ENCODE measurements at regions not wholly inside any gene's neighbourhood (a gene's known extent, or its start where the extent isn't known, plus 50 kb on each side); places are given as distances from the start of the nearest gene placed in this dataset.

- BruUV-seq (replicated peaks) = no TSS peak
- intact Hi-C loops (cut with micrococcal nuclease; ENCODE audit: unreplicated experiment) = no loop called here
- H3K27ac Mint-ChIP-seq (ENCODE audit: unreplicated experiment) = no peak overlapping the region
Measured at GRCh38 chr21:16678429-16679160, 834.2 kb upstream of the CXADR start.

GRCh38 chr21:16695074-16695473 is 817.8 kb upstream of the CXADR start:
- CTCF ChIA-PET = no interaction called here
- Mint-ChIP-seq H3K27me3 (ENCODE audit: unreplicated experiment) (no peaks in the 10 kb centered on the region), H3K9me3 (ENCODE audit: low read depth, unreplicated experiment) (peaks cover 16% of the 10 kb centered on the region), H3K4me3 (ENCODE audit: low read depth, unreplicated experiment) (no peak overlapping the region), H3K27ac (ENCODE audit: unreplicated experiment) (no peak overlapping the region), H3K4me1 (ENCODE audit: low read depth, unreplicated experiment) (no peaks in the 10 kb centered on the region), H3K36me3 (ENCODE audit: insufficient read depth, unreplicated experiment) (no peaks in the 10 kb centered on the region)
- intact Hi-C loops (cut with micrococcal nuclease; ENCODE audit: unreplicated experiment) = no loop called here
- no peak for DNase-seq
- TF ChIP-seq, protein P1, sequence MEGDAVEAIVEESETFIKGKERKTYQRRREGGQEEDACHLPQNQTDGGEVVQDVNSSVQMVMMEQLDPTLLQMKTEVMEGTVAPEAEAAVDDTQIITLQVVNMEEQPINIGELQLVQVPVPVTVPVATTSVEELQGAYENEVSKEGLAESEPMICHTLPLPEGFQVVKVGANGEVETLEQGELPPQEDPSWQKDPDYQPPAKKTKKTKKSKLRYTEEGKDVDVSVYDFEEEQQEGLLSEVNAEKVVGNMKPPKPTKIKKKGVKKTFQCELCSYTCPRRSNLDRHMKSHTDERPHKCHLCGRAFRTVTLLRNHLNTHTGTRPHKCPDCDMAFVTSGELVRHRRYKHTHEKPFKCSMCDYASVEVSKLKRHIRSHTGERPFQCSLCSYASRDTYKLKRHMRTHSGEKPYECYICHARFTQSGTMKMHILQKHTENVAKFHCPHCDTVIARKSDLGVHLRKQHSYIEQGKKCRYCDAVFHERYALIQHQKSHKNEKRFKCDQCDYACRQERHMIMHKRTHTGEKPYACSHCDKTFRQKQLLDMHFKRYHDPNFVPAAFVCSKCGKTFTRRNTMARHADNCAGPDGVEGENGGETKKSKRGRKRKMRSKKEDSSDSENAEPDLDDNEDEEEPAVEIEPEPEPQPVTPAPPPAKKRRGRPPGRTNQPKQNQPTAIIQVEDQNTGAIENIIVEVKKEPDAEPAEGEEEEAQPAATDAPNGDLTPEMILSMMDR (IDR thresholded peaks at IDR 0.05; ENCODE audit: unreplicated experiment) = no peak
- no TSS peak for BruUV-seq (replicated peaks)

More at GRCh38 chr21:16678429-16679160, 834.2 kb upstream of the CXADR start:
- CTCF ChIA-PET = no interaction called here
- Mint-ChIP-seq H3K9me3 (ENCODE audit: low read depth, unreplicated experiment) (no peaks in the 10 kb centered on the region), H3K36me3 (ENCODE audit: insufficient read depth, unreplicated experiment) (no peaks in the 10 kb centered on the region), H3K27me3 (ENCODE audit: unreplicated experiment) (no peaks in the 10 kb centered on the region), H3K4me1 (ENCODE audit: low read depth, unreplicated experiment) (no peaks in the 10 kb centered on the region), H3K4me3 (ENCODE audit: low read depth, unreplicated experiment) (no peak overlapping the region)
- no peak for DNase-seq
- TF ChIP-seq, protein P1 (IDR thresholded peaks at IDR 0.05; ENCODE audit: unreplicated experiment) = no peak

DNA sequence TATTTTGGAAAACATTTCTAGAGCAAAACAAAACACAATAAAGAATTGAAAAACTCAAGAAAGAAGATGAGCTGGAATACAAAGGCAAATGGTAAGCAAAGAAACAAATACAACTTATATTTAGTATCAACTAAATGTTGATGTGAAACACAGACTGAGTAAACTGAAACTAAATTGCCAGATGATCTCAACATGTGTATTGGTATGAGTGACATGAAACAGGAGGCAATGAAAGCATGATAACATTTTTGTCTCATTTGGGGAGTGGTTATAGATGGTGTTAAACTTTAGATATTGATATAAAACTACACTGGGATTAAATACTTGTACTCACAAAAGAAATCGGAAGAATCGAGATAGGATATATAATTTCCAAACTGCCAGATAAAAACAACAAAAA is 805.6 kb upstream of the CXADR start:
- BruUV-seq (replicated peaks) = no TSS peak
- TF ChIP-seq, protein P1 (IDR thresholded peaks at IDR 0.05; ENCODE audit: unreplicated experiment) = no peak
- CTCF ChIA-PET = no interaction called here
- no peak overlapping the region for H3K4me3 Mint-ChIP-seq (ENCODE audit: low read depth, unreplicated experiment)
- H3K27me3 Mint-ChIP-seq (ENCODE audit: unreplicated experiment) = no peaks in the 10 kb centered on the region
- no peak for DNase-seq
- H3K27ac Mint-ChIP-seq (ENCODE audit: unreplicated experiment) = no peak overlapping the region
- H3K9me3 Mint-ChIP-seq (ENCODE audit: low read depth, unreplicated experiment) = no peaks in the 10 kb centered on the region
- intact Hi-C loops (cut with micrococcal nuclease; ENCODE audit: unreplicated experiment) = loop anchor here (5.0 kb wide), 1 partner anchor 140 kb away; no protein-coding TSS in a partner anchor
- H3K36me3 Mint-ChIP-seq (ENCODE audit: insufficient read depth, unreplicated experiment) = no peaks in the 10 kb centered on the region
- H3K4me1 Mint-ChIP-seq (ENCODE audit: low read depth, unreplicated experiment) = no peaks in the 10 kb centered on the region

GRCh38 chr21:16708101-16708835 is 804.6 kb upstream of the CXADR start:
- intact Hi-C loops (cut with micrococcal nuclease; ENCODE audit: unreplicated experiment) = loop anchor here (5.0 kb wide), 1 partner anchor 141 kb away; no protein-coding TSS in a partner anchor
- TF ChIP-seq, protein P1 (IDR thresholded peaks at IDR 0.05; ENCODE audit: unreplicated experiment) = no peak
- no peaks in the 10 kb centered on the region for H3K9me3 Mint-ChIP-seq (ENCODE audit: low read depth, unreplicated experiment)
- DNase-seq = no peak
- no peak overlapping the region for H3K4me3 Mint-ChIP-seq (ENCODE audit: low read depth, unreplicated experiment)
- no peaks in the 10 kb centered on the region for H3K36me3 Mint-ChIP-seq (ENCODE audit: insufficient read depth, unreplicated experiment)
- H3K4me1 Mint-ChIP-seq (ENCODE audit: low read depth, unreplicated experiment) = no peaks in the 10 kb centered on the region
- CTCF ChIA-PET = no interaction called here
- BruUV-seq (replicated peaks) = no TSS peak
- H3K27ac Mint-ChIP-seq (ENCODE audit: unreplicated experiment) = no peak overlapping the region
- no peaks in the 10 kb centered on the region for H3K27me3 Mint-ChIP-seq (ENCODE audit: unreplicated experiment)
